ENCODE measurements at regions not wholly inside any gene's neighbourhood (a gene's known extent, or its start where the extent isn't known, plus 50 kb on each side); places are given as distances from the start of the nearest gene placed in this dataset.

- DNase-seq (ENCODE audit: low spot score), result no peak
- intact Hi-C loops (cut with DNase I), result no loop called here
Observed at GRCh38 chr11:112831041-112831440, 130.2 kb upstream of the NCAM1 start.

GRCh38 chr11:112831969-112832766, 129.1 kb upstream of the NCAM1 start:
- intact Hi-C loops (cut with DNase I), result no loop called here
- no peak for DNase-seq (ENCODE audit: low spot score)

- intact Hi-C loops (cut with DNase I), result no loop called here
- no peak for DNase-seq (ENCODE audit: low spot score)
Observed at GRCh38 chr11:112834277-112834755, 126.9 kb upstream of the NCAM1 start.

GRCh38 chr11:112835591-112836255, 125.5 kb upstream of the NCAM1 start:
- no peak for DNase-seq (ENCODE audit: low spot score)
- intact Hi-C loops (cut with DNase I), result no loop called here

DNA sequence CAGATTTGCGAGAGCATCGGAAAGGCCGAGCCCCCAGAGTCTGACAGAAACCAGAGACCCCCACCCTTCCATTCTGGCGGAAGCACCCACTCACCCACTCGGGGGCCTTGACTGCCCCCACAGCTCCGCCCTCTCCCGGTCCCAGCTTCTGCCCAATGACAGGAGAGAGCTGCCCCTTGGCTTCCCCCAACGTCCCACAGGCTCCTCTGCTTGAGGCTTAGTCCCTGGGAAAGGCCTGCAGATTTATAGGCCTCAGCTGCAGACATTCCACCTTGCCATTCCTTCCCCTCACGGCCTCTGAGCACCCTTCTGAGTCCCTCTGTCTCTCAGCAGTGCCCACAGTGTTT, 125.0 kb upstream of the NCAM1 start:
- intact Hi-C loops (cut with DNase I), result no loop called here
- no peak for DNase-seq (ENCODE audit: low spot score)

GRCh38 chr11:112837162-112837826, 123.9 kb upstream of the NCAM1 start:
- intact Hi-C loops (cut with DNase I), result no loop called here
- no peak for DNase-seq (ENCODE audit: low spot score)

DNA sequence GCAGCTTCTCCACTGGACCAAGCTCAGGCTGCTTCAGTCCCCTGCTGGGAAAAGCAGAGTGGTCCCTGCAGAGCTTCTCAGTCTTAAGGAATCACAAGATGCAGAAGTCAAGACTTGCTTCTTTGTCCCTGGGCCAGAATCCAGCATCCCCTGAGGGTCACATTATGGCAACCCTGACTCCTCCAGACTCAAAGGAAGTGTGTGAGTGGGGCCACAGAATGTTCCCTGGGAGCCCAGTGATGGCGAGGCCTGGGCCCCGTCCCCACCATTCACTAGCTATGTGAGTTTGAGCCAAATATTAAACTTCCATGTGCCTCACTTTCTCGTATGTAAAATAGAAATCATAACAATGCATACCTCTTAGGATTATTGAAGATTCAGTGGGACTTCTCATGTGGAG, 122.2 kb upstream of the NCAM1 start:
- intact Hi-C loops (cut with DNase I), result no loop called here

DNA sequence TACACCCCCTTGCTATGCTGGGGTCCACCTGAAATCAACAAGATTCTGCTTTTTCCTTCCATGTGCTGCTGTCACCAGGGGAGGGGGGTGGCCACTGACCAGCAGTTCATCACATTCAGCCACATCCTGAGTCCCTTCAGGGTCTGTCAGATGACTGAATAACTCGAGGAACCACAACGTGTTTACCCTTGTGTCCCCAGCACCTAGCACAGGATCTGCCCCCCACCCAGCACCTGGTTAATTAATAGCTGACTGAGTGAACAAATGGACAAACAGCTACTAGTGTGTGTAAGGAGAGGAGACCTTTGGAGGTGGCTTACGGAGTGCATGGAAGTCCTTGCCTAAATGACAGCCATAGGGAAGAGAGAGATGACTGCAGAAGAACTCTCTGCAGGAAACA, 119.5 kb upstream of the NCAM1 start:
- intact Hi-C loops (cut with DNase I), result no loop called here
- DNase-seq (ENCODE audit: low spot score), result no peak

More for the DNA sequence above, 122.2 kb upstream of the NCAM1 start:
- DNase-seq (ENCODE audit: low spot score), result no peak

DNA sequence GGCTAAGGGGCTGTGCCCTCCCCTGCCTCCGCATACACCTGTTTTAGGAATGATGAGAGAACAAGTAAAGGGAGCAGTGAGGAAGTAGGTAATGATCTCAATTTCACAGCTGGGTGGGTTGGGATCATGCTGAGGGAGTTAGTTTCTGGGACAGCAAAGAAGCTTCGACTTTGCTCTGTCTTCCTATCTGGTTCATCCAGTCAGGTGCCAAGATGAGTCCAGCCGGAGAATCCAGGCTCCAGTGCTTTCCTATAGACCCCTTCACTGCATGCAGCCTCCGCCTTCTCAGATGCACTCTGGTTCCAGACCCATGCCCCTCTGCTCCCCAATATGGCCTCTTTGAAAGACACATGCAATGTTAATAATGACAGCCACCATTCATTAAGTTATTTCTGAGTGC, 119.1 kb upstream of the NCAM1 start:
- no peak for DNase-seq (ENCODE audit: low spot score)
- intact Hi-C loops (cut with DNase I), result no loop called here

DNA sequence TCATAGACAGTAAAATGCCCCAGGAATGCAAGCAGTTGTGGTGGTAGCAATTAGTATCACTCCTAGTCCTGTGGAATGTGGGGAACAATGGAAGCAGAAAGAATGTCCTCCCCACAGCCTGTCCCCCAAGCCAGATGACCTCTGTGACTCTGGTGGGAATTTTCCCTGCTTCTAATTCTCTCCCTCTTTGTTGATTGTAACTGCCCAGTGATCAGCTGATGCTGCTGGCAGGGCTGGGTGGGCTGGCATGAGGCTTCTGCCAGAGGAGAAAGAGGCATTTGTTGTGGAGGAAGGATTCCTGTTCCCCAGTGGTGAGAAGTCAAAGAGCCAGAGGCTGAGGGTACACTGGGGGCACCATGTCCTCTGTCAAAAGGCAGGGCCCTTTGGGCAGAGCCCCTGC, 116.7 kb upstream of the NCAM1 start:
- intact Hi-C loops (cut with DNase I), result no loop called here
- no peak for DNase-seq (ENCODE audit: low spot score)

DNA sequence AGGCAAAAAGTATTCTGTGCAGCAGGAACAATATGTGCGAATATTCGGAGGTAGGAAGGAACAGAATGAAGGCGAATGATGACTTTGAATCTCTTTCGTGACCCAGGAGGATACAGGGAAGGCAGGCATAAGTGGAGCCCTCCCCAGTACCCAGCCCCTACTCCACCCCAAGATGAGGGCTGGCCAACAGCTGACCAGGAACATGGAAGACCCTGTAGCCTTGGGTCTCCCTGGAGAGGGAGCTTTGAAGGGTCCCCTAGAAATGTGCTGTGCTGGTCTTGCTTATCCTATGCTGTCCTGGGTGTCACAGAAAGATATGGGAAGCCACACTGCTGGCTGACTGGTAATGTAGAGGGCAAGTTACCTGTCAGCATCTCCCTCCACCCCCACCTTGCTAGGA, 113.7 kb upstream of the NCAM1 start:
- intact Hi-C loops (cut with DNase I), result no loop called here
- DNase-seq (ENCODE audit: low spot score), result no peak

- intact Hi-C loops (cut with DNase I), result no loop called here
Observed at GRCh38 chr11:112852143-112852866, 108.9 kb upstream of the NCAM1 start.

DNA sequence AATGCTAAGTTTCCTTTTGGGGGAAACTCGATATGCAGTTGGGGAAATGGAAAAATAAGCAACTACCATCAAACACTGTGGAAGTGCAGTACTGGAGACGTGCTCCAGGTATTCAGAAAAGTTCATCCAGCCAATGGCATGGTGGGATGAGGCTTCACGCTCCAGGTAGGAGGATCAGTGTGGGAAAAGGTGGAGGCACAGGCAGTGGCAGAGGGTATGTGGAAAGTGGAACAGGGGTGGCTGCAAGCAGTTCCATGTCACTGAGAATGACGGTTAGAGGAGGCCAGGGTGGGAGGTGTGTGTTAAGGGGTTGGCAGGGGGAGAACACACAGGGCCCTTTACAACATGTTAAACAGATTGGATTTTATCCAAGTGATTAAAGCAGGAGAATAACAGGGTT, 105.1 kb upstream of the NCAM1 start:
- no peak for DNase-seq (ENCODE audit: low spot score)
- intact Hi-C loops (cut with DNase I), result no loop called here

More at GRCh38 chr11:112852143-112852866, 108.9 kb upstream of the NCAM1 start:
- DNase-seq (ENCODE audit: low spot score), result no peak

- no peak for DNase-seq (ENCODE audit: low spot score)
- intact Hi-C loops (cut with DNase I), result no loop called here
Observed at GRCh38 chr11:112856591-112856990, 104.6 kb upstream of the NCAM1 start.

DNA sequence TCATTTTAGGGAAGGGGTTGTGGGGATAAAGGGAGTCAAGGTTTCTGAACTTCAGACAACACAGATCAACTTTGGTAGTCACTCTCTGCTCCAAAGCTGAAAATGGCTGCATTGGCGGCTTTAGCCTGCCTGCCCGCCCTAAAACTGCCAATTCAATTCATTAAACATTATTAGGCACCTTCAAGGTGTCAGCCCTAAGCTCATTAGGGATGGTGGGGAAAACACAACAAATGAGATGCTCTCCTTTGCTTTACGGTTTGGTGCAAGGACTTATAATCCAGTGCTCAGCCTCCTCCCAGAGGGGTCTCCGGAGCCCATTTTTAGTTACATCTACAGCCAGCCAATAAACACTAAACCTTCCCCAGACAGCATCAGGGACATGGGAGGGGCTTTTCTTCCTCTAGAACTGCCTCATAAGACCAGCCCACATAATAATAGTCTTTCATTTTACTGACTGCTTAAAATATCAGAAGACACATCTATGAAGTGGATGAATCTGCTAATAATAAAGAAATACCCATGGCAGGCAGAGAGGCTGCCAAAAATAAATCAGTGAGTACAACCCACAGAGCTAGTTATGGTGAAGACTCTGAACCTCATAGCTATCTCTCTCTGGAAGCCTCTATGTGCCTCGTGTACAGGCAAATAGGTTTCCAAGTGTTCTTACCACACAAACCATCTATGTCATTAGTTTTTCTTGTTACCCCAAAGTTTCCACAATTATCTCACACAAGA, 102.8 kb upstream of the NCAM1 start:
- DNase-seq (ENCODE audit: low spot score), result no peak
- intact Hi-C loops (cut with DNase I), result no loop called here

DNA sequence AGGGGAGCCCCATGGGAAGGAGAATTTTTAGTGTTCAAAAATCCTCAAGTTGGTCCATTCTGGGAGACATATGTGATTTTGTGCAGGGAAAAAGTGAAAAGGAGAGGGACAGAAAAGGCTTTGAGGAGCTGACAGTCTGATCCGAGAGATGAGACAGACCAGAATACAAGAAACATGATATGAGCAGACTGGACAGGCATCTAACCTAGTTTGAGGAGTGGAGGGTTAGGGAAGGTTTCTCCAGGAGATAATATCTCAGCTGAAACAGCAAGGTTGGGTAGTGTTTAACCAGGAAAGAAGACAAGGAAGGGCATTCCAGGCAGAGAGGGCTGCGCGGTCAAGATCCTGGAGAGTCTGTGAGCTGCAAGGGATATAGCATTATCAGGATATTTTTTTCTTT, 101.4 kb upstream of the NCAM1 start:
- DNase-seq (ENCODE audit: low spot score), result no peak
- intact Hi-C loops (cut with DNase I), result no loop called here

DNA sequence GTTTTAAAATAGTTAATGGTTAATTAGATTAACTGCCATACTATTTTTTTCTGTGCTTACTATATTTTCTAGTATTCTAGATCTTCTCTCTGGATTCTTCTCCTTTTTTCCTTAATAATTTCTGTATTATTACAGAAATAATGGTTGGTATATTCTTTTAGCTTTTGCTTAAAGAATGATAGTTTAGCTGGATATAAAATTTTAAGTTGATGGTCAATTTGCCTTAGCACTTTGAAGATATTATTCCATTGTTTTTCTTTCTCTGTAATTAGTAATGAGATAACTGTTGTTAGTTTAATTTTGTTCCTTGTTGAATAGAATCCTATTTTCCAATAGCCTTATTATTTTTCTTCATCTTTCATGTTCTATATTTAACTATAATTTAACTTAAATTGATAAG, 99.9 kb upstream of the NCAM1 start:
- DNase-seq (ENCODE audit: low spot score), result no peak
- intact Hi-C loops (cut with DNase I), result no loop called here

- DNase-seq (ENCODE audit: low spot score), result no peak
- intact Hi-C loops (cut with DNase I), result no loop called here
Observed at GRCh38 chr11:112863305-112863704, 97.9 kb upstream of the NCAM1 start.

GRCh38 chr11:112864672-112865071, 96.5 kb upstream of the NCAM1 start:
- intact Hi-C loops (cut with DNase I), result no loop called here

More at GRCh38 chr11:112864672-112865071, 96.5 kb upstream of the NCAM1 start:
- DNase-seq (ENCODE audit: low spot score), result no peak
